K562 (cell line): ENCODE measurements at regions not wholly inside any gene's neighbourhood (a gene's known extent, or its start where the extent isn't known, plus 50 kb on each side); places are given as distances from the start of the nearest gene placed in this dataset.

Experiments used
- BRD9 ChIP-seq: fragments of 450-650 bp; IDR thresholded peaks from 2 replicates; pipeline ENCODE4 v1.6.1; 2018; ENCODE audit warnings: low read depth; ENCODE audit not compliant: partially characterized antibody
- CBFA2T2 ChIP-seq: fragments of 450-650 bp; conservative IDR thresholded peaks from 2 replicates; pipeline ENCODE4 v1.6.1; 2017; ENCODE audit warnings: mild to moderate bottlenecking
- CHD1 ChIP-seq: fragments of 200-600 bp; sonication (generic); IDR thresholded peaks from one replicate; pipeline ENCODE4 v1.6.1; 2012; ENCODE audit warnings: mild to moderate bottlenecking, moderate library complexity, low read length, inconsistent platforms
- EP300 ChIP-seq: IDR thresholded peaks from 2 replicates; pipeline ENCODE4 v1.6.1; 2012; ENCODE audit warnings: low read length, improper control_type of control experiment
- ESRRA ChIP-seq: fragments of 450-650 bp; IDR thresholded peaks from 2 replicates; pipeline ENCODE4 v1.6.1; 2014; ENCODE audit warnings: low read depth, mild to moderate bottlenecking, moderate library complexity, borderline replicate concordance
- GABPA ChIP-seq: fragments of 200-800 bp; sonication (Bioruptor generic); conservative IDR thresholded peaks from 2 replicates; pipeline ENCODE4 v1.6.1; 2016; ENCODE audit warnings: low read depth, missing genetic modification characterization, missing compliant biosample characterization
- HDAC3 ChIP-seq: fragments of 450-650 bp; IDR thresholded peaks from 2 replicates; pipeline ENCODE4 v1.6.1; 2018; ENCODE audit warnings: borderline replicate concordance, mild to moderate bottlenecking, moderate library complexity; ENCODE audit not compliant: partially characterized antibody
- KDM1A ChIP-seq, 2 experiments: fragments of 450-650 bp; IDR thresholded peaks; 2 replicates each; pipeline ENCODE4 v1.6.1; 2016; ENCODE audit warnings: mild to moderate bottlenecking in 2 of 2
- MCM5 ChIP-seq: fragments of 450-650 bp; IDR thresholded peaks from 2 replicates; pipeline ENCODE4 v1.6.1; 2016; ENCODE audit warnings: low read depth
- MTA2 ChIP-seq: fragments of 450-650 bp; IDR thresholded peaks from 2 replicates; pipeline ENCODE4 v1.6.1; 2016; ENCODE audit warnings: low read depth
- NFE2 ChIP-seq: IDR thresholded peaks from 2 replicates; pipeline ENCODE4 v1.6.1; 2014; ENCODE audit warnings: antibody characterized with exemption, low read depth
- PML ChIP-seq: IDR thresholded peaks from 2 replicates; pipeline ENCODE4 v1.6.1; 2012; ENCODE audit warnings: low read length, inconsistent platforms
- SP2 ChIP-seq: IDR thresholded peaks from 2 replicates; pipeline ENCODE4 v1.6.1; 2011; ENCODE audit warnings: mild to moderate bottlenecking, low read depth, low read length, moderate library complexity; ENCODE audit not compliant: poor library complexity, severe bottlenecking; ENCODE audit errors: extremely low read depth
- TAF9B ChIP-seq: fragments of 450-650 bp; IDR thresholded peaks from 2 replicates; pipeline ENCODE4 v1.6.1; 2018; ENCODE audit warnings: mild to moderate bottlenecking; ENCODE audit not compliant: partially characterized antibody
- TCF15 ChIP-seq: fragments of 250-450 bp; sonication (Bioruptor Pico); IDR thresholded peaks from 2 replicates; pipeline ENCODE4 v1.8.0; 2022; ENCODE audit warnings: moderate library complexity, mild to moderate bottlenecking, inconsistent platforms
- TEAD4 ChIP-seq, 2 experiments: sonication (generic) in 1 of 2; formaldehyde crosslinking in 1 of 2; IDR thresholded peaks; 2 replicates each; pipeline versions ENCODE4 v1.6.1 to v1.8.0; 2012 to 2022; ENCODE audit warnings: borderline replicate concordance in 1 of 2, inconsistent platforms in 1 of 2, low read length in 1 of 2, mild to moderate bottlenecking in 1 of 2, missing genetic modification reagents in 1 of 2
- ZBTB11 ChIP-seq, 3 experiments: fragments of 200-800 bp in 1 of 3; fragments of 250-450 bp in 1 of 3; fragments of 450-650 bp in 1 of 3; sonication (Bioruptor Pico) in 1 of 3; sonication (Bioruptor generic) in 1 of 3; formaldehyde crosslinking in 1 of 3; IDR thresholded peaks; 2 replicates each; pipeline versions ENCODE4 v1.6.1 to v1.8.0; 2016 to 2022; ENCODE audit warnings: mild to moderate bottlenecking in 2 of 3, missing genetic modification characterization in 2 of 3, missing compliant biosample characterization in 1 of 3, moderate library complexity in 1 of 3
- ZFP30 ChIP-seq: fragments of 250-450 bp; sonication (Bioruptor Pico); IDR thresholded peaks from 2 replicates; pipeline ENCODE4 v1.8.0; 2022; ENCODE audit warnings: moderate library complexity, mild to moderate bottlenecking, inconsistent platforms, borderline replicate concordance
- ZNF347 ChIP-seq: fragments of 450-650 bp; formaldehyde crosslinking; IDR thresholded peaks from 2 replicates; pipeline ENCODE4 v1.4.0; 2020; ENCODE audit warnings: low read depth, mild to moderate bottlenecking, moderate library complexity
- ZNF644 ChIP-seq: fragments of 200-800 bp; sonication (Bioruptor generic); IDR thresholded peaks from 2 replicates; pipeline ENCODE4 v1.6.1; 2016; ENCODE audit warnings: low read depth, missing genetic modification characterization, missing compliant biosample characterization
- ZNF668 ChIP-seq: fragments of 250-450 bp; sonication (Bioruptor Pico); IDR thresholded peaks from 2 replicates; pipeline ENCODE4 v1.8.0; 2022; ENCODE audit warnings: mild to moderate bottlenecking, inconsistent platforms
- ZNF780A ChIP-seq: fragments of 250-450 bp; sonication (Bioruptor Pico); IDR thresholded peaks from 2 replicates; pipeline ENCODE4 v1.5.0; 2021; ENCODE audit warnings: mild to moderate bottlenecking
- TF ChIP-seq, protein P1 (sequence below): sonication (generic); formaldehyde crosslinking; IDR thresholded peaks from 2 replicates; pipeline ENCODE4 v1.8.0; 2022; ENCODE audit warnings: missing genetic modification reagents, mild to moderate bottlenecking, moderate library complexity, borderline replicate concordance
- TF ChIP-seq, protein P2 (sequence below): fragments of 450-650 bp; conservative IDR thresholded peaks from 2 replicates; pipeline ENCODE4 v1.6.1; 2016; ENCODE audit warnings: missing genetic modification characterization, low read depth, mild to moderate bottlenecking, missing compliant biosample characterization, moderate library complexity

GRCh38 chr7:136067277-136067676, 90.1 kb upstream of the MTPN start (continued):
- TF ChIP-seq, protein P1, sequence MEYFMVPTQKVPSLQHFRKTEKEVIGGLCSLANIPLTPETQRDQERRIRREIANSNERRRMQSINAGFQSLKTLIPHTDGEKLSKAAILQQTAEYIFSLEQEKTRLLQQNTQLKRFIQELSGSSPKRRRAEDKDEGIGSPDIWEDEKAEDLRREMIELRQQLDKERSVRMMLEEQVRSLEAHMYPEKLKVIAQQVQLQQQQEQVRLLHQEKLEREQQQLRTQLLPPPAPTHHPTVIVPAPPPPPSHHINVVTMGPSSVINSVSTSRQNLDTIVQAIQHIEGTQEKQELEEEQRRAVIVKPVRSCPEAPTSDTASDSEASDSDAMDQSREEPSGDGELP: no peak
- 0 out of 2 replicates have a peak, but pooled peaks have one; percentile 10 for TF ChIP-seq ZNF668
- 0 out of 2 replicates have a peak, but pooled peaks have one; percentile 42 for TF ChIP-seq MTA2
- 0 out of 2 replicates have a peak, but pooled peaks have one; percentile 28 for TF ChIP-seq PML
- no peak for TF ChIP-seq ZFP30 (CRISPR knock-in tag)
- no peak for TF ChIP-seq MCM5
- peak; percentile 21 for TF ChIP-seq TAF9B
- peak; percentile 83 for TF ChIP-seq EP300
- TF ChIP-seq HDAC3: no peak
- TF ChIP-seq CBFA2T2: peak; percentile 57; the same call in 1 of the 2 replicates
- TF ChIP-seq TCF15 (CRISPR knock-in tag): no peak
- TF ChIP-seq GABPA (tag): no peak
- peak; percentile 38; the same call in 1 of the 2 replicates for TF ChIP-seq NFE2
- 0 out of 2 replicates have a peak, but pooled peaks have one; percentile 42 for TF ChIP-seq ZNF644
- peak; percentile 69; the same call in 1 of the 2 replicates for TF ChIP-seq ESRRA
- TF ChIP-seq BRD9: no peak
- TF ChIP-seq CHD1: no peak
- no peak for TF ChIP-seq ZNF347 (CRISPR knock-in tag)
- no peak for TF ChIP-seq SP2
- peak; percentile 79 for TF ChIP-seq TEAD4 (IDR thresholded peaks at IDR 0.05; ENCODE audit: low read length)
- TF ChIP-seq TEAD4 (CRISPR knock-in tag; IDR thresholded peaks at IDR 0.05; ENCODE audit: borderline replicate concordance): no peak
- TF ChIP-seq ZBTB11 (CRISPR knock-in tag; IDR thresholded peaks at IDR 0.05): no peak; a peak in 1 of 6 replicates
- TF ChIP-seq, protein P2, sequence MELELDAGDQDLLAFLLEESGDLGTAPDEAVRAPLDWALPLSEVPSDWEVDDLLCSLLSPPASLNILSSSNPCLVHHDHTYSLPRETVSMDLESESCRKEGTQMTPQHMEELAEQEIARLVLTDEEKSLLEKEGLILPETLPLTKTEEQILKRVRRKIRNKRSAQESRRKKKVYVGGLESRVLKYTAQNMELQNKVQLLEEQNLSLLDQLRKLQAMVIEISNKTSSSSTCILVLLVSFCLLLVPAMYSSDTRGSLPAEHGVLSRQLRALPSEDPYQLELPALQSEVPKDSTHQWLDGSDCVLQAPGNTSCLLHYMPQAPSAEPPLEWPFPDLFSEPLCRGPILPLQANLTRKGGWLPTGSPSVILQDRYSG: no peak
- TF ChIP-seq KDM1A (IDR thresholded peaks at IDR 0.05): peak in 1 of 2 experiments; percentile 61; a peak in 2 of 4 replicates
- TF ChIP-seq ZNF780A (CRISPR knock-in tag): no peak
